RWPE1 (cell line): ENCODE measurements at regions not wholly inside any gene's neighbourhood (a gene's known extent, or its start where the extent isn't known, plus 50 kb on each side); places are given as distances from the start of the nearest gene placed in this dataset.

Experiments
- CTCF ChIA-PET: fragments of 350-600 bp; sonication (Branson Sonifier 250); formaldehyde crosslinking; extraction: SDS; loops from one replicate; lab custom pipeline; 2021; lab: Yijun Ruan, JAX
- POLR2A ChIA-PET: fragments of 400-600 bp; formaldehyde crosslinking; extraction: SDS; loops from one replicate; lab custom pipeline; 2020; ENCODE audit warnings: antibody characterized with exemption; ENCODE audit not compliant: low non-redundant PET; lab: Yijun Ruan, JAX
- DNase-seq: peaks from one replicate; pipeline ENCODE4 v3.0.0; 2012; ENCODE audit warnings: low spot score
- H3K27ac ChIP-seq: fragments of 450-650 bp; 2 replicates; pipeline ENCODE4 v1.5.1; 2017
- CTCF ChIP-seq: fragments of 450-650 bp; conservative IDR thresholded peaks from 2 replicates; pipeline ENCODE4 v1.5.1; 2017; ENCODE audit warnings: low read depth, mild to moderate bottlenecking

GRCh38 chr5:125743939-125744338 lies 679.3 kb upstream of the GRAMD2B start:
- ChIA-PET CTCF (no interaction called here), POLR2A (no interaction called here)
- no peak overlapping the region for H3K27ac ChIP-seq
- DNase-seq, result no peak
- TF ChIP-seq CTCF, result no peak

DNA sequence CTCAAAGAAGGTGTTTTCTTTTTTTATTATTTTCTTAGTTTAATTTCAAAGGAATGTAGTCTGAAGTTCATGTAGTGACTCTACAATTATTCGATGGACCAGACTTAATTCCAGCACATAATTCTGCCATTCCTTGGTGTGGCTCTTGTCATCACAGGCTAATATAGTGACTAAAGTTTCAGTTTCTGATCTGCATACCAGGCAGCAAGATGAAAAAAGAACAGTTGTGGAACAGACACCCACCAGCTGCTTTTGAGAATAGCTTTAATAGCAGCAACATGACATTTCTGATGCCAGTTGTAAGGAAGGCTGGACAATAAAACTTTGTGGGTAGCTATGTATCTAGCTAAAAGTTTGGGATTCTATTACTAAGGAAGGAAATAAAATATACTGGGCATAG lies 676.3 kb upstream of the GRAMD2B start:
- ChIA-PET POLR2A (no interaction called here), CTCF (no interaction called here)
- no peak for TF ChIP-seq CTCF
- H3K27ac ChIP-seq, result no peak overlapping the region
- no peak for DNase-seq

- no peak for TF ChIP-seq CTCF
- no peak overlapping the region for H3K27ac ChIP-seq
- peak; percentile 12 for DNase-seq
- ChIA-PET POLR2A (no interaction called here), CTCF (no interaction called here)
These were observed 672.9 kb upstream of the GRAMD2B start for GRCh38 chr5:125750147-125750860.

- CTCF ChIA-PET, result no interaction called here
- peak; percentile 8 for DNase-seq
These were observed 672.4 kb upstream of the GRAMD2B start for GRCh38 chr5:125750861-125751186.

DNA sequence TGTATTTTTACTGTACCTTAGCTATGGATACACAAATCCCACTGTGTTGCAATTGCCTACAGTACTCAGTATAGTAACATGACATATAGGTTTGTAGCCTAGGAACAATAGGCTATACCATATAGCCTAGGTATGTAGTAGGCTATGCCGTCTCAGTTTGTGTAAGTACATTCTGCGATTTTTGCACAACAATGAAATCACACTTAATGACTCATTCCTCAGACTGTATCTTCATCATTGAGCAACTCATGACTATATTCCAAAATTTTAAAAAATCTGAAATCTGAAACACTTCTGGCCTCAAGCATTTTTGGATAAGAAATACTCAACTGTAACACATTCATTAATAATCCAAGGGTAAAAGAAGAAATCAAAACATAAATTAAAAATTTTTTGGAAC lies 666.8 kb upstream of the GRAMD2B start:
- no peak for DNase-seq
- ChIA-PET POLR2A (no interaction called here), CTCF (no interaction called here)
- no peak overlapping the region for H3K27ac ChIP-seq
- no peak for TF ChIP-seq CTCF

More at GRCh38 chr5:125750861-125751186, 672.4 kb upstream of the GRAMD2B start:
- no peak for TF ChIP-seq CTCF
- no peak overlapping the region for H3K27ac ChIP-seq
- POLR2A ChIA-PET, result no interaction called here

DNA sequence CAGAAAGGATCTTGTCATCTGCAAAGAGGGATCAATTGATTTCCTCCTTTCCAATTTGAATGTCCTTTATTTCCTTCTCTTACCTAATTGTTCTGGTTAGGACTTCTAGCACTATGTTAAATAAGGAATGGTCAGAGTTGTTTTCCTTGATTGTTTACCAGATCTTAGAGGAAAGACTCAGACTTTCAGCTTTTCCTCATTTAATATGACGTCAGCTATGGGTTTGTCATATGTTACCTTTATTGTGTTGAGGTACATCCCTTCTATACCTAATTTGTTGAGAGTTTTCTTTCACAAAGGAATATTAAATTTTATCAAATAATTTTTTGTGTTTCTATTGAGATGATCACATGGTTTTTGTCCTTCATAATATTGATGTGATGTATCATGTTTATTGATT lies 656.5 kb upstream of the GRAMD2B start:
- no peak overlapping the region for H3K27ac ChIP-seq
- DNase-seq, result no peak
- POLR2A ChIA-PET, result interaction anchor here (0.7 kb wide), 1 partner anchor 68 kb away, joined by 3 read pairs; no protein-coding TSS in a partner anchor
- TF ChIP-seq CTCF, result no peak
- CTCF ChIA-PET, result no interaction called here
